NAMALWA (cell line): ENCODE measurements at regions not wholly inside any gene's neighbourhood (a gene's known extent, or its start where the extent isn't known, plus 50 kb on each side); places are given as distances from the start of the nearest gene placed in this dataset.

Experiments
- DNase-seq: peaks from one replicate; pipeline ENCODE4 v3.0.0-alpha.2; 2015; ENCODE audit warnings: low spot score

DNA sequence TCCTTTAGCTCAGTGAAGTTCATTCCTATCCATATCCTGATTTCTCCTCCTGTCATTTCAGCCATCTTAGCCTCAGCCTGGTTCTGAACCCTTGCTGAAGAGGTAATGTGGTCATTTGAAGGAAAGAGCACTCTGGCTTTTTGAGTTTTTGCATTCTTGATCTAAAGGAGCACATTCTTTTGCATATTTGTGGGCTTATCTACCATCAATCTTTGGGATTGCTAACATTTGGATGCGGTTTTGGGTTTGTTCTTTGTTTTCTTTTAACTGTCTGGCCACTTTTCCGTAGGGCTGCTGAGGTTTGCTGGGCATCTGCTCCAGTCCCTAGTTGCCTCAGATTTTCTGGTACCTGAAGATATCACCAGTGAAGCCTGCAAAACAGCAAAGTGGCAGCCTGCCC, 238.3 kb downstream of the EPM2A start:
- DNase-seq, result no peak

- no peak for DNase-seq
Observed at GRCh38 chr6:145498425-145498824, 236.9 kb downstream of the EPM2A start.

GRCh38 chr6:145502416-145502815, 232.9 kb downstream of the EPM2A start:
- DNase-seq, result no peak

DNA sequence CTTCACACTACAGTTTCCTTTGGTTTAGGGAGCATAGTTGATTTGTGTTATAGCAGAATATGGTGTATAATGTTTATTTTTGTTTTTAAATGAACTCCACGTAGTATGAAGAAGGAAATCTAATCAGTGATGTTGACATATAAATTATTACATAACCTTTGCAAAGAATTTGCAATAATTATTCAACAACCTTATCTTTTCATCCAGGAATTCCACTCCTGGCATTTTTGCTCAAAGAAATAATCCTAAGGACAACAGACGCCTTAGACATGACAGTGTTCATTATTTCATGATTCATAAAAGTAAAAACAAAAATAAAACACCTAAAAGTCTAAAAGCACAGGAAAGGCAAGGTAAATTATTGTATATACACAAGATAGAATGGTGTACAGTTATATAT, 229.2 kb downstream of the EPM2A start:
- DNase-seq, result no peak

GRCh38 chr6:145506565-145506964, 228.8 kb downstream of the EPM2A start:
- no peak for DNase-seq

DNA sequence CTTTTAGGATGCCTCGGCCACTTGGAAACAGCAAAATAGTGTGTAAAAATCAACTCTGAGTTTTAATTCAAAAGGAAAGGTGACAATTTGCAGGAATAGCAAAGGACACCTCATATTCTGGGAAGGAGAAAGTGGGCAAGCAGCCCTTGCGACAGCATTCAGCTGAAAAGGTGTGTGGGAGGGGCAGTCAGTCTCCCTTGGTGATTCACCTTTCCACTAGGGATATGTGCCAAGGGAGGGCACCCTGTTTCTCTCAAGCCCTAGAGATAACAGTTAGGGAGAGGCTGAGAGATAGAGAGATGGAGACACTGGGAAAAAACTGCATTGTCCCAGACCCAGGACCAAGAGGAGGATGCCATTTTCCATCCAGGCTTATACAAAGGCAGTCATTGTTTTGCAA, 228.1 kb downstream of the EPM2A start:
- DNase-seq, result no peak

DNA sequence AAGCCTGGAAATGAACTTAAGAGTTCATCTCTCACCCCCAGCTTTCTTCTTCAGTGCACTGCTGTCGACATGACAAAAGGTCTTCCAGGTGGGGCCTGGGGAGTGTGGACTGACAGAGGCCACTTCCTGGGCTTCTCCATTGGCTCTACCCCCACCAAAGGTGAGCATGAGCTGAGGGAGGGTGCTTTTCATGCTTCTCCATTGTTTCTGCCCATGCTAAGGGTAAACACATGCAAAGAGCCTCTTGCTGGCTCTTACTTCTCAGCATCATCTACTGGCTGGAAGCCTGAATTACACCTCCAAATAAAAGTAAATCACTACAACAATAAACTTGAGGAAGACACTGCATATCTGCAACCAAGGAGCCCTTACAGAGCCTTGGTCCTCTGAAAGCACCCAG, 227.2 kb downstream of the EPM2A start:
- DNase-seq, result peak; percentile 22

- DNase-seq, result no peak
Observed at GRCh38 chr6:145517492-145517891, 217.8 kb downstream of the EPM2A start.

- DNase-seq, result no peak
Observed at GRCh38 chr6:145525038-145525437, 210.3 kb downstream of the EPM2A start.

- no peak for DNase-seq
Observed at GRCh38 chr6:145529582-145529981, 205.7 kb downstream of the EPM2A start.

- no peak for DNase-seq
Observed at GRCh38 chr6:145530454-145530853, 204.9 kb downstream of the EPM2A start.

DNA sequence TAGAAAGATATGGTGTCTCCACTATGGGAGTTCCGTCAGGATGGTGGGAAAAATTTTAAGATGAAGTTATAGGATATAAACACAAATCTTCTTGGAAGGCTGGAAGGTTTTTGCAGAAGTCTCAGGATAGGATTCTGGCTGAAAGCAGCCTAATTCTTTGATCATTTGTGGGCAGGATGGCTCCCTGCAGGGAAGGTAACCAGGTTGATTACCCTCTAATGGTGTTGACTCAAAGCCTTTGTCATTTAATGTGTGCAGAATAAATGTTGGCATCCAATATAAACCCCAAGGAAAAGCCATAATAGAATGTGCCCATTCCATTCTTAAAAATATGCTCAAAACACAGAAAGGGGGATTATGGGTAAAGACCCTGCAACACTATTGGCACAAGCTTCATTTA, 204.3 kb downstream of the EPM2A start:
- no peak for DNase-seq

DNA sequence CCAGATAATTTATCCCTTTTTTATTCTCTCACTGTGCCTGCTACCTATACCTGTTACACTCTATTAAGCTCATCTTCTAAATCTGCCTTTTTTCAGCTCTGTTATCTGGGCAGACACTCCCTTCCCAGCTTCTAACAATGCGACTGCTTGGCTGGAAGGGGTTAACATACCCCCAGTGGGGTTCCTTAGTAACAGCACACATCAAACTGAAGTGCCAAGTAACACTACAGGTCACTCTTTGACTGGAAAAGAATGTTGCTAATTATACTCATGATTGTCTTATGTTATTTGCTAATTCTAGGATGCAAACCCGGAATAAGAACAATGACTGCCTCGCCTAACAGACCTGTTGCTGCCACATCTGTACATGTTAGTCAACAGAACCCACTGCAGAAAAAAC, 203.5 kb downstream of the EPM2A start:
- DNase-seq, result no peak

DNA sequence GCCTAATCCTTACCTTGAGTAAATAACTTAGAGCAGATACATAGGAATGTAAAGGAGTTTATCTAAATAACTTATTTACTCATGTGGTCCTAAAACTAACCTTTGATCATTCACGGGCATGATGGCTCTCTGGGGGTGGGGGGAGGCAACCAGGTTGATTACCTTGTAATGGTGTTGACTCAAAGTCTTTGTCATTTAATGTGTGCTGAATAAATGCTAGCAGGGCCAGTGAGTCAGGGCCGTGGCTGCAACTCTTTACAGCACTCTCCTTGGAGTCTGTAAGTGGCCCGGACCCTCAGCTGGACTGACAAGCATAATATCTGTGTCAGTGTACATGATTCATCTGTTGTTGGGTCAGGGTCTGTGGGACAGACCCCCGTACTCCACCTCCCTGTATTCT, 203.0 kb downstream of the EPM2A start:
- DNase-seq, result no peak

DNA sequence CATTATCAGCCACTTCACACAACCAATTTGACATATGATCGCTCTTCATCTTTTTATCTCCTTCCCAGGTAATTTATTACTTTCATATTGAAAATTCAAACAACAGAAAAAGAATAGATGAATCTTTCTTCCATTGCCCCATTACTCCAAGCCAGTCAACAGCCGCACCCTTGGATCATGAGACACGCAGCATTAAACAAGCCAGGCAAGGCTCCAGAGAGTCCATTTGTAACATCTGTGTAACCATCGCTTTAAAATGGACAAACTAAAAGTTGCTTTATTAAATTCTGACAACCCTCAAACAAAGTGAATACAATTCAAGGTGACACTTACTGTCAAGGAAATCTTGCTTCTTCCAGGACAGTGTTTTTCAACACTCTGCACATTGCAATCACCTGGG, 200.3 kb downstream of the EPM2A start:
- no peak for DNase-seq

DNA sequence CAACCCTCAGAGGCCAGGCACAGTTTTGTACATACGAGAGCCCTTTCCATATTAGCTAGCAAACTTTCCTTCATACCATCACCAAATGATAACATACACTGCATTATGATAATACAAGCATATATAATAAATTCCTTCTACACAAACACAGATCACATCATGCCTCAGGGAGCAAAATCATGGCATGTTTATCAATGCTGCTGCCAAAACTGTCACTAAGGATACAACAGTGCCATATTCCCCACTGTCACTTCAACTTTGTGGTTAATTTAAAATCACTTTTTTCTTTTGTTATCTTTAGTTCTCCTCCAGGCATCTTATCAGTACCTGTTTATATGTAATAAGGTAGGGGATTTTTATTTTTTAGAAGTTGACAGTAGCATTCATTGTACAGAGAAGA, 196.3 kb downstream of the EPM2A start:
- no peak for DNase-seq

- no peak for DNase-seq
Observed at GRCh38 chr6:145539831-145540230, 195.5 kb downstream of the EPM2A start.

DNA sequence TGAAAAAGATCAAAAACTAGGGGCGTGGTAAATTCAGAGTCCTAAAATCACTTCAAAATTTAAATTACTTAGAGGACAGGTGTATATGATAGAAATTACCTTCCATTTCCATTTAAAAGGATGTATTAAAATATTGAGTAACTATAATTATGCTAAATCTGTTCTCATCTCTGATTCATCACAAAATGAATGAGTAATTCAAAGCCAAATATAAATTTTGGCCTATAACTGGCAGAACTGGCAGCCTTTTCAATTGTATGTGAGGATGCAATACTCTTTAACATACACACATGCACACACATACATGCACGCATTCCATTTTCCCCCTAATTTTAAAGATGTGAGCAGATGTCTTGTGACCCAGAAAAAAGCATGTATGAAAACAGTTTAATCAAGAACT, 194.6 kb downstream of the EPM2A start:
- no peak for DNase-seq

GRCh38 chr6:145544041-145544440, 191.3 kb downstream of the EPM2A start:
- no peak for DNase-seq

- DNase-seq, result no peak
Observed at GRCh38 chr6:145544514-145544913, 190.8 kb downstream of the EPM2A start.

DNA sequence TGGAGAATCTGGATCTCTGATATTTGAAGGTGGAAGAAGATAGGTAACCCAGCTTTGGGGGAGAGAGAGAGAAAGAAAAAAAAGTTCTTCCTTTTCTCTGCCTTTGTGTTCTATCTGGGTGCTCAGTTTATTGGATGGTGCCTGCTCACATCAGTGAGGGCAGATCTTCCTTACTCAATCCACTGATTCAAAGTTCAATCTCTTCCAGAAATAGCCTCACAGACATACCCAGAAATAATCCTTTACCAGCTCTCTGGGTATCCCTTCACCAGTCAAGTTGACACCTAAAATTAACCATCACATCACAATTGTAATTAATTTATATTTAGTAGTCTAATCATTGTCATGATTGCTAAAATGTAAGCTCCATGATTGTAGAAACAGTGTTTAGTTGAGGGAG, 189.1 kb downstream of the EPM2A start:
- no peak for DNase-seq

GRCh38 chr6:145547594-145548335, 187.6 kb downstream of the EPM2A start:
- DNase-seq, result no peak

DNA sequence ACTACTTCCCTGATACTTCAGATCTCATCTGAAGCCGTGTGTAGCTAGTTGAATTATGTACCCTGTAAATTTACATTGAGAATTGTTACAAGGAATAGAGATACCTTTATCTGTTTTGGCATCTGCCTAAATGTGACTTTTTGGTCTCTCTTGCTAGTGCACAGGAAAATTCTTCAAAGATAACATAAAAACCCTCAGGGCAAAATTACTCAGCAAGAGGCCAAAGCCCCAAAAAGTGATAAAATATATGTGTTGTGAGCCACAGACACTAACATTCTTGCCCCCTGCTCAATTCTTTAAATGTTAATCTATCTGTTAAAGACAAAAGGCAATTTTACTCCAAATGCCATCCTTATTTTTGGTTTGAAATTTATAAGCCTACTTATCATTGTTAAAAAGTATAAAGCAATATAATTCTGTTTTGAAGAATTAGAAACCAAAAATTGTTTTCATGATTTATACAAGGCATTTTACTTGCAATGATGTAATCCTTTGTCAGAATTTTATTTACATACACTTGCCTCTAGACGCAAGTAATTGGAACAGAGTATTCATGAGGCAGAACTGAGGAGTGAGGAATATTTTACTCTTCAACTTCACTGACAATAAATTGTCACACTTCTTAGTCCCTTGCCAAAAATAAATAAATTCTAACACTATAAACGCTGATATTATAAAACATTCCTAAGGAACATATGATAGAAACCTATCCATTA, 186.2 kb downstream of the EPM2A start:
- no peak for DNase-seq

DNA sequence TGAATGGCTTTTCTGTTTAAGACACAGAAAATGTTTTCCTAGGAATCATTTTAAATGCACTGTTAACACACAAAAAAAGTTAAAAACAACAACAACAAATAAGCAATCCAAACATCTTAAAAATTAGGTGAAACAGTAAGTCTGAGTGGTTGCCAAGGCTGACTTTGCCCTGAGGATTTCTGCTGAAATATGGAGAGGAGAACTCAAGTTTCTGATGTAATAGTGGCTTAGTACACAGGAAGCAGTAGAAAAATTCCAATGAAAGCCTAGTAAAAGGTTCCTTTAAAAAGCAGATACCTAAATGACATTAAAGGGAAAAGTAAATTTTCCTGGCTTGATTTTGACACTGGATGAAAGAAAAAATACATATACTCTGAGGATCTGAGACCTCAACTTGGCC, 184.2 kb downstream of the EPM2A start:
- no peak for DNase-seq
